GM18498 (cell line): ENCODE measurements at regions not wholly inside any gene's neighbourhood (a gene's known extent, or its start where the extent isn't known, plus 50 kb on each side); places are given as distances from the start of the nearest gene placed in this dataset.

Source experiments
- ATAC-seq: cut with Tn5 transposase; IDR thresholded peaks from one replicate; pipeline ENCODE4 v1.9.1; 2021; ENCODE audit warnings: mild to moderate bottlenecking, moderate library complexity; ENCODE audit not compliant: unreplicated experiment

DNA sequence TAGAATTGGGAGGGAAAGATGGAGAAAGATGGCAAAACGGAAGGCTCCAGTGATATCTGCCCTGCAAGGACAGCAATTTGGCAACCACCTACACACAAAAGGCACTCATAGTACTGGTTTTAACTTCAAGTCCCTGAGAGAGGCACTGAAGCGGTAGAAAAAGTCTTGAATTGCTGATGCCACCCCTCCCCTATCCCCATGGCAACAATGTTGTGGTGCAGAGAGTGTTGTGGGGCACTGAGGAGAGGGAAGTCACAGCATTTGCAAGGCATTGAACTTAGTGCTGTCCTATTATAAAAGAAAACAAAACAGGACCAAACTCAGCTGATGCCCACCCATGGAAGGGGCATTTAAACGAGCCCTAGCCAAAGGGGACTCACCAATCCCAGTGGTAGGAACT is 343.7 kb downstream of the HAO1 start:
- ATAC-seq = no peak

DNA sequence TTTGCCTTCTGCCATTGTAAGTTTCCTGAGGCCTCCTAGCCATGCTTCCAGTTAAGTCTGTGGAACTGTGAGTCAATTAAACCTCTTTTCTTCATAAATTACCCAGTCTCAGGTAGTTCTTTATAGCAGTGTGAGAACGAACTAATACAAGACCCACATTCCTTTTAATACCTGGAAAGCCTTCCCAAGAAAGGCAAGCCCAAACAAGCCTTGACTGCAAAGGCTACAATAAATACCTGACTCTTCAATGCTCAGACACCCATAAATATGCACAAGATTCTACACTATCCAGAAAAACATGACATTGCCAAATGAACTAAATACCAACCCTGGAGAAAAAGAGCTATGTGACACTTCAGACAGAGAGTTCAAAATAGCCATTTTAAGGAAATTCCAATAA is 338.8 kb downstream of the HAO1 start:
- no peak for ATAC-seq

DNA sequence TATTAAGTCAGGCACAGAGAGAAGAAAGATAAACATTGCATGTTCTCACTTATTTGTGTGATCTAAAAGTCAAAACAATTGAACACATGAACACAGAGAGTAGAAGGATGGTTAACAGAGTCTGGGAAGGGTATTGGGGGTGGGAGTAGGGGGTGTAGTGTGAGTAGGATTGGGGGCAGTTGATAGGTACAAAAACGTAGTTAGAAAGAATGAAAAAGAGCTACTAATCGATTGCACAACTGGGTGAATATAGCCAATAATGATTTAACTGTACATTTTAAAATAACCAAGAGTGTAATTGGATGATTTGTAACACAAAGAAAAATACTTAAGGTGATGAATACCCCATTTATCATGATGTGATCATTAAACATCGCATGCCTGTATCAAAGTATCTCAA is 333.3 kb downstream of the HAO1 start:
- no peak for ATAC-seq

DNA sequence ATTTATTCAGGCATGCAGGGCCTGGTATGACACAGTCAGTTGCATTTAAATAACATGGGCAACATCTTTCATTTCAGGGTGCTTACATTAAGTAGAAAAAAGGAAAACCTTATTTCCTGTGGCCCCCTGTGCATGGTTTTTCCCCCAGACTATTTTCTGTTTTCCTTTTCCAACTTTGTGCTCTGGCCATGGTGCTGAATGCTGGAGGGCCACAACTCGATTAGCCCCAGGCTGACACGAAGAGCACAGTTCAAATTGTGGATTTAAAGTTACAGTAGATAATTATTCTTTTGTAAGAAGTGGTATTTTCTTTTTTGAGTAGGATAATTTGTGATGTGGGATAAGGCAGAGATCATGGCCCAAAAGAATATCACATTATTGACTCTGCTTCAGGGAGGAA is 332.0 kb downstream of the HAO1 start:
- no peak for ATAC-seq

DNA sequence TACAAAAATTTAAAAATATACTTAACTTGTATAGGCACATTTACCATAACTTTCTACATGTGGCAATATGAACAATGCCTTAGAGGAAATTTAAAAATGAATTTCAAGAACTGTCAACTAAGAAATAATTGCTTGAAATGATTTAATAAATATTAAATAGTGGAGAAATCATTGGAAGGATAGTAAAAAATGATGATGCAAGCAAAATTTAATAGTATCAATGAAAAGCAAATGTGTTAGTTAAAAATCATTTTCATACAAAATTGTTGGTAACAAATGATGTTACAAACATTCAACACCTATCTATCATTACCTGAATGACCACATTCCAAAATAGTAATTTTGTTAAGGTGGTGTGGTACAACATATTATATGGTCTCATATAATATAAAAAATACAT is 331.0 kb downstream of the HAO1 start:
- no peak for ATAC-seq

DNA sequence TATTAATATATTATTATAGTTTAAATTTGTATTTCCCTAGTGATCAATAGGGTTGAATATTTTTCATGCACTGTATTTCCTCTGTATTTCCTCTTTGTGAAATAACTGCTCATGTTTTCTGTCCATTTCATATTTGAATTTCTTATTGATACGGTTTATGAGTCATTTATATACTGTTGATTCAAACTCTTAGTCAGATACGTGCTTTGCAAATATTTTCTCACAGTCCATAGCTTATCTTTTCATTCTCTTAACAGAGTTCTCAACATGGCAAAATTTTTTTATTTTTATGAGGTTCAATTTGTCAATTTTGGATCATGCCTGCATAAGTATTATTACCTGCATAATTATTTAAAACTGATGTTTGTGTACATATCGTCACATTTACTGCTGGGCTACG is 329.6 kb downstream of the HAO1 start:
- ATAC-seq = no peak

DNA sequence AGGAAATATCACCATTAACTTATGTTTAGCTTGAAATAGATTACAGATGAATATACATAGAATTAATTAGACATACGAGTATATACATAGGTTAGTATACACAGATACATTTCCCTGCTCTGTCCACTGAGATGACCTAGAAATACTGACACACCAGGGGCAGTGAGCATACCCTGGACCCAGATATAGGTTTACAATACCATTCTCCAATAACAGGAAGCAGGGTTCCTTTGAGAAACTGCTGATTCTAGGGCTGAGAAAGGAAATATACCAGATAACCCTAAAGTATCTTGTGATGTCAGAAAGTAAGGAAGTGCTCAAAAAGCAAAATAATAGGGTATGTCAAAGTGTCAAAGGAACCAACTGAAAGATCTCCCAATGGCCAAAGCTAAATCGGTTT is 322.5 kb downstream of the HAO1 start:
- no peak for ATAC-seq

DNA sequence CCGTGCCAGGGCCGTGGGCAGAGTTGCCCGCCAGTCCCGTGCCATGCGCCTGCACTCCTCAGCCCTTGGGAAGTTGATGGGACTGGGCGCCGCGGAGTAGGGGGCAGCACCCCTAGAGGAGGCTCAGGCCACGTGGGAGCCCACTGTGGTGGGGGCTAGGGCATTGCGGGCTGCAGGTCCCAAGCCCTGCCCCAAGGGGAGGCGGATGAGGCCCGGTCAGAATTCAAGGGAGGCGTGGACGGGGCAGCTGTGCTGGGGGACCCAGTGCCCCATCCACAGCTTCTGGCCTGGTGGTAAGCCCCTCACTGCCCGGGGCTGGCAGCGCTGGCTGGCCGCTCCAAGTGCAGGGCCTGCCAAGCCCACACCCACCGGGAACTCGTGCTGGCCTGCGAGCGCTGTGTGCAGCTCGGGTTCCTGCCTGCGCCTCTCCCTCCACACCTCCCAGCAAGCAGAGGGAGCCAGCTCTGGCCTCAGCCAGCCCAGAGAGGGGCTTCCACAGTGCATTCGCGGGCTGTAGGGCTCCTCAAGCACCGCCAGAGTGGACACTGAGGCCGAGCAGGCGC is 317.8 kb downstream of the HAO1 start:
- ATAC-seq = no peak

DNA sequence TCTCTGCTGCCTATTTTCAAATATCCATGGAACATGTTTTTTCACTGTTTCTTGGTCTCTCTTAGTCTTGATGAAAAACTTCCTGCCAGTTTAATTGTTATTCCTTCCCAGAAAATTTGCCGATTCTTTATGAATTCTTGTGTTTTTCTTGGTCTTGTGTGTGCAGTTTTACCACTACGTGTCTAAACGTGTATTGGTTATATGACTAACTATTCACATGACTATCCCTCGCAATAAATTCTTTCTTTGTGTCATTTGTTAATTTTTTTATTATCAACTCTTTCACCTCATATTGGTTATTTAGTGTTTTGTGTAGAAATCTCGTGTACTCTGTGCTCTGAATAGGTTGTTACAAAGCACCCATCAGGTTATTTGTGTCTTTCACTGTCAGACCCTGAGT is 315.4 kb downstream of the HAO1 start:
- ATAC-seq = no peak

DNA sequence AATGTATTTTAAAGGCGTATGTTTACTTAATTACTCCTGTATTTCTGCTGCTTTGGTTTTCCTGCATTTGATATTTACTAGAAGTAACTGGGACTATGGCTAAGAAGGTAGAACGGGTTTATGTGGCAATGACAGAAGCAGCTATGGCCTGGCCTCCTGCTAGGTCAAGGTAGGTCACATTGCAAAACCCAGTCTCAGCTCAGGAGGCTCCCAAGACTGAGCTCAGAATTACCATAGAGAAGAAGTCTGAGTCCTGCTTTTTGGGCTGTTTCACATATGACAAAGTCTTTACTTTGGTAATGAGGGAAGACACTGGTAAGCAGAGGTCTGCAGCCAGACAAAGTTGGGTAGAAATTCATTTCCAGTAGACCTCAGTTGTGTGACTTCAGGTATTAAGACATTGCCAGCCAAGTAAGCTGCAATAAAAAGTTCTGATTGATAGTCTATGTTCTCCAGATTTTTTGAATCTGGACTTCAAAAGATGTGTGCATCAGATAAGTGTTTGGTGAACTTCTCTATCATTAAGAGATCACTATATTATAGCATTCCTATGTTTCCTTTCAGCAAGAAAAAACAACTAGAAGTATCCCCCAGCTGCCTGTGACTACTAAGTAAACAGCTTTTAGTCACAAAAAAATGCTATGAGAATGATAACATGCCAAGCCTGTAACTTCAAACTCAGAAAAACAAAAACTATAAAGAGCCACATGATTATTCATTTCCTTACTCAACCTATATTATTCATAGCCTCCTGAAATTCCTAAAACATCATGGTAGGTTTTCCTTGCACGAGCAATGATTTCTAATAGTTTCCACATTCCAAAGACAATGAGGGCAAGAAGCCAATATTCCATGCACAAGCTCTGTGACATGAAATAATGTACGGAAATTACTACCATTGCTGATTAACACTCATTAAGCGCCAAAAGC is 312.3 kb downstream of the HAO1 start:
- ATAC-seq = no peak

DNA sequence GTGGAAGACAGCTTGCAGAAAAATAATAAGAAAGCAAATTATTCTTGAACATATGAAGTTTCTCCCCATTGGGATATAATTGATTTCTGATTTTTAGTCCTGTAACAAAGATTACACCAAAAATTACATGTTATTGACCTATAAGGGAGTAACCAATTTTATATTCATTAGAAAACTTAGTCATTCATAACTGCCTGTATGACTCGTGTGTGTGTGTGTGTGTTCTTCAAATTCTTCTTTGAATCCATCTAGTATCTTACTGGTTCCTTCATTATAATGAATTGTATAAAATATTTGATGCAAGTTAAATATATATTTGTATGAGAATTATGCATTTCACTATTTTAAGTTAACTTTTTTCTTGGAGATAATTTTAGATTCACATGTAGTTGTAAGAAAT is 310.4 kb downstream of the HAO1 start:
- ATAC-seq = no peak

DNA sequence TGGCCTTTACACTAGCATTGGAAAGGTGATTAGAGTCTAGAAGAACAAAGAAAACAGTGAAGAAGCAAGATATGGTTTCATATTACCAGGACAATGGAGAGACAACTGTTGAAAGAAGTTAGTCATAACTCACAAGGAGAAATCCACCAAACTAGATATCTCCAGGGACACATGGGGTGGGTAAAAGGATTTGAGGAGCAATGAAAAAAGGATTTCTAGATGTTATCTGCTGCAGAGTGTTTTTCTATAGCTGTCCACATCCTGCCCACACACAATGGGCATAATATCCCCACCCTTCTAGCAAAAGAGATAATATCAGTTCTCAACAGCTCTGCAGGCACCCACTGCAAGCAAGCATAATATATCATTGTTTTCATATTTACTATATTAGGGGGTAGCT is 303.1 kb downstream of the HAO1 start:
- no peak for ATAC-seq

DNA sequence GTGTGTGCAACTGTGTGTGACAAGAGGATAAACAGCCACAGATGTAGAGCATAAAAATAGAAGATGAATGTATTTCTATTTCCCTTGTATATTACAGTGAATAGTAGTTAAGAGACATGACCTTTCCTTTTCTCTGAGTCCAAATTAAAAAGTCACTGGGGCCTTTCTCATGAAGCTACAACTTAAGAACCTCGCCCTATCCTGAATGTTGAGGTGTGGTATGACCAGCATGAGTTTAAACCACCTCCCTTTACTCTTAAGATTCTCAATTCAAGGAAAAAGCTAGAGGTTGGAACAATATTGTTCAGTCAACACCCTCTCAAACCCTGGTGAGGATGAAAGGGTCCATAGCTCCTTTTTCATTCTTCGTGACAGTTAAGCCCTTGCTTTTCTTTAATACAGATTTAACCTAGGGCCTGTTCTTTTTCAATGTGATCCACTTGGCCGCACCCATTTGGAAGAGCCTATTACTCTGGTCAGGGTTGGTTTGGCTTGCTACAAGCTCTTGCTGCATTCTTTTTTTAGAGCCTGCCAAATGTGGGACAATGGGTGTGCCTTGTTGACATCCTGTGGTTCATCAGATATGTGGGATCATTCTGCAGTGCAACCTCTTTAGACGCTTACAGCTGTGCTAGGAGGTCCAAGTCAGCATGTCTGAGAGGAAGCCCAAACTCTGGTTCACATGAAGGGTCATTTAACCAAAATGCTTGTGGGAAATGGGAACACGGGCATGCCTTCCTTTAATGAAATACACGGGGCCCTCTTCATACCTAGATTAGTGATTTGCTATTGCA is 290.0 kb downstream of the HAO1 start:
- no peak for ATAC-seq

DNA sequence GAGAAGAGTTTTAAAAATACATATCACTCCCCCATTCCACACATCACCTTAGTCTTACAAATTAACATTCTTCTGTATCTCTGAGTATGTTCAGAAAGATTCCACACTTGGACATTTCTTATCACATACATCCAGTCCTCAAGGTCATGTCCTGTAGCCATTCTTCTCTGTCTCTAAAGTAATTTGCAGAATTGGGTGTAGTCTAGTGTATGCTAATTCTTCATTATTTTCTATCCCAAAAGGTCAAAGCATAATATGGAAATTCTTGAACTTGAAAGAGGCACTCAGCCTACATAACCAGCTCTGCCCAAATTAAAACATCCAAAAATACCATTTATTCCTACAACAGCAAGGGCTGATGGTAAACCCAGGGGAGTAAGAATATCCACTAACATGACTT is 286.0 kb downstream of the HAO1 start:
- no peak for ATAC-seq

DNA sequence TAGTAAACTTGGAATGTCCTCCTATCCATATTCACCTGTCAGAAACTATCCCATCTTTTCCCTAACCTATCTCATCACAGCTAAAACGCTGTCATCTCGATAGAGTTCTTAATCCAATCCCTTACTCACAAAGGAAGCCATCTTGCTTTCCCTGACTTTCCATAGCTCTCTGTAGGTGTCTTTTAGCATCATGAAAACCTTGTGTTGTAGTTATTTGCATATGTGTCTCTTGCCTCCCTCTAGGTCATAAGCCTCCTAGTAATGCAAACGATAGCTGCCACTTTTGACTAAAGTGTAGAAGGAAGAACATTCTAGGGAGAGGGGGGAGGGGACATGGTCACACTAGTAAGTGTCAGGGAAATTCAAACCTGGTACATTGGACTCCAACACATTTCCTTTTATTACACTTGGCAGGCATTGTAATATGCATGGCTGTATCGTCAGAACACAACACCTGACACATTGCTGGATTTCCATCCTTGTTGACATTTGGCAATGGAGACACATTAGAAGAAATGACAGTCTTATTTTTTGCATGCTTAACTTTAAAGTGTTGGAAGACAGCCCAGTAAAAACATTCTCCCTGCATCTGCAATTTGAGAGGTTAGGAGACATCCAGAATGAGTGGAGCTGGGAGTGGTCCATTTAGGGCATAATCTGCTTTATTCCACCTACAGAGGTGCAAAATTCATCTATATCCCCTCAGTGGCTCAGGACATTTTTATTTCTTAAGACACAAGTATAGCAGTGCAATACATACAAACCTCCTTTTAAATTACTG is 283.4 kb downstream of the HAO1 start:
- no peak for ATAC-seq

DNA sequence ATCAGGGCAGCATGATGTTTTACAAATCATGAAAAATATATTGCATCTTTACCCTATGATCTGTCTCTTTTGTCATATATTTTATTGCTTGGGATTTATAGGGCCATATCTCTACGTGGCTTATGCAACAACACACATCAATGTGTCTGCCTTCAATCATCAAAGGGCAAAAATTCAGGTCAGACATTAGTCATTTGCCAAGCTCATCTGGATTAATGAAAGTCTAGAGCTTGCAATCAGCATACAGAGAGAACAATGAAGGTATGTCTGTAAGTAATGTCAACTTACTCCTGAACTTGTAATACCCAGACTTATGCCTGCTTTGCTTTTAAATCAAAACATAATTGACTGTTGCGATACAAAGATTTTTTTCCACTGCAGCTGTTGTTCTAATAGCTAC is 282.7 kb downstream of the HAO1 start:
- ATAC-seq = no peak

DNA sequence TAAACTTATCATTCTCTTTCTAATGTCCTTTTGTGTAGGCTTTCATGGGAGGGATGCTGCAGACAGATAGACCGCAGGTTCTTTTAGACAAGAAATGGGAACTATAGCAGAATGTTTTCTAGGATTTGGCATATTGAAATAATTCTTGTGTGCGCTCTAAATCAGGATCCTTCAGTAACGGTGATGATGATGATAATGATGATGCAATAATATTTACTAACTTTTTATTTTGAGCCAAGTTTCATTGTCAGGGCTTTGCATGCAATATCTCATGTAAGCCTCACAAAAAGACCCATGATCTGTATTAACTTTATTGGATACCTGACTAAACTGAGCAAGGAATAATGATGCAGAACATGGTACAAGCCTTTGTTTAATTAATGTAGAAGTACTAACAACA is 280.1 kb downstream of the HAO1 start:
- no peak for ATAC-seq

DNA sequence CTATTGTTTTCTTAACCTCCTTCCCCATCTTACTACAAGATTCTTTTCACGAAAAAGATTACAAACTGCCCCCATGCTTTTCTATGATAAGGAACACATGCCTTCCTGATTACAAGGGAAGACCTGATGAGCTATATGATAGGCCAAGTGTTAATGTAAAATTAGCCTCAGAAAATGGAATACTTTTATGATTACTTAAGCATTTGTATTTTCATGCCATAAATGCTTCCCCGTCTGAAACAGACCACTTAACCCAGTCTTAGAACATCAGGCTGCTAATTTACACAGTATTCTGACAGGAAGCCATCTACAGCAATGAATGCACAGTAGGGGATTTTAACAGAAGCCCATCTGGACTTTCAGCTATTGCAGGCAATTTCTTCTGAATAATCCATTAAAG is 274.9 kb downstream of the HAO1 start:
- no peak for ATAC-seq

DNA sequence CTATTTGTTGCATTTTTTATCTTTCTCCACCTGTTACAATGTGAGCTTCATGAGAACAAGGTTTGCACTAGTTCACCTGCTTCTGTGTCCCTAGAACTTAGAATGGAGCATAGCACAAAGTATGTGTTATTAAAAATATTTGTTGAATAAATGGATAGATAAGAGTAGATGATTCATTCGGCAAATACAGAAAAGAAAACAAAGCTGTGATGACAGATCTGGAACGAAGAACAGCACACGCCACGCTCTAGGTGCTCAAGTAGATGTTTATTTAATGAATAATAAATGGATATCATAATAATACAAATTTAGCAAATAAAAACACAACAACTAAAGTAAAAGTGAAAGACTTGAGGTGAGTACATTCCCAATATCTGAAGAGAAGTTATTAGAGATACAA is 273.1 kb downstream of the HAO1 start:
- no peak for ATAC-seq

DNA sequence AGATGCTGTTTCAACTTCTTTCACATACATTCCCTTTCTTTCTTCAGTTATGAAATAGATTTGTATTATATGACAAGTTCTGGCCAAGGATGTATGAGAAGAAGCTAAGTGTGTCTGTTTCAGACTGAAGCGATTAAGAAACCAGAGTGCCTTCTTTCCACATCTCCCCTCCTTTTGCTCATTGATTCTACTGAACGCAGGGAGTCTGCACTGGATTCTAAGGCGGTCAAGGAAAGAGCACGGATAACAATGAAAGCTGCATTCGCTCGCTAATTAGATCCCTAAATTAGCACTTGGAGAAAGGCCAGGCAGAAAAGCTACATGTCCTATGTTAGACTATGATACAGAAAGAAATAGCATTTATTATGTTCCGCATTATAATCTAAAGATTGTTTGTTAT is 267.7 kb downstream of the HAO1 start:
- no peak for ATAC-seq

DNA sequence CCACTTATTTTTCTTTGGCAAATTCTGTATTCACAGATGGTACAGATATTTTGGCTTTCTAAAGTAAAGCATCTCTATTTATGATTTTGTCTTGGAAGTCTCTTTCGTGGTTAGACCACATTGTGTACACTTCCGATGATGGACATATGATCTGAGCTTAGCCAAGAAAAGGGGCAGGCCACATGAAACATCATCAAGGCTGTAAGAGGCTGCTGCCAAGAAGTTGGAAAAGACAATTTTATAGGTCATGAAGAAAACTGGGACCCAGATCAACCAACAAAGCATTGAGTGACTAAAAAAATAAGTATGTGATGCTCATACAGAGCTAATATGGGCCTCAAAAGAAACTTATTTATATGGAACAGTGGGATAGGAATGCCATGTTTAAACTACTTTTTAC is 266.4 kb downstream of the HAO1 start:
- ATAC-seq = no peak
